GM19455 (cell line): ENCODE measurements at regions not wholly inside any gene's neighbourhood (a gene's known extent, or its start where the extent isn't known, plus 50 kb on each side); places are given as distances from the start of the nearest gene placed in this dataset.
"Not testable (repeated sequence)": the region's sequence is repeated elsewhere in the genome, so short reads cannot be mapped to it uniquely, and the experiment has no call there.

Experiments
- ATAC-seq: cut with Tn5 transposase; IDR thresholded peaks from one replicate; pipeline ENCODE4 v1.9.1; 2021; ENCODE audit not compliant: unreplicated experiment

- ATAC-seq: no peak
Measured at GRCh38 chr15:26033493-26033892, 170.4 kb upstream of the ATP10A start.

GRCh38 chr15:26032162-26032846, 169.2 kb upstream of the ATP10A start:
- ATAC-seq: no peak

- not testable (repeated sequence) for ATAC-seq
Measured at GRCh38 chr15:26029586-26029985, 166.5 kb upstream of the ATP10A start.

- no peak for ATAC-seq
Measured at GRCh38 chr15:26029146-26029545, 166.0 kb upstream of the ATP10A start.

GRCh38 chr15:26028086-26028740, 165.1 kb upstream of the ATP10A start:
- ATAC-seq: no peak

GRCh38 chr15:26026671-26027070, 163.5 kb upstream of the ATP10A start:
- not testable (repeated sequence) for ATAC-seq

GRCh38 chr15:26024241-26024640, 161.1 kb upstream of the ATP10A start:
- ATAC-seq: no peak

- ATAC-seq: no peak
Measured at GRCh38 chr15:26023691-26024090, 160.6 kb upstream of the ATP10A start.

GRCh38 chr15:26023231-26023630, 160.1 kb upstream of the ATP10A start:
- ATAC-seq: no peak

- ATAC-seq: no peak
Measured at GRCh38 chr15:26020871-26021270, 157.7 kb upstream of the ATP10A start.

GRCh38 chr15:26017665-26018064, 154.5 kb upstream of the ATP10A start:
- ATAC-seq: no peak

GRCh38 chr15:26015516-26016075, 152.5 kb upstream of the ATP10A start:
- no peak for ATAC-seq

GRCh38 chr15:26013981-26014380, 150.9 kb upstream of the ATP10A start:
- ATAC-seq: no peak

- ATAC-seq: no peak
Measured at GRCh38 chr15:26011916-26012315, 148.8 kb upstream of the ATP10A start.

GRCh38 chr15:26007151-26007550, 144.0 kb upstream of the ATP10A start:
- ATAC-seq: no peak

- no peak for ATAC-seq
Measured at GRCh38 chr15:26001201-26001600, 138.1 kb upstream of the ATP10A start.

GRCh38 chr15:25993506-25993905, 130.4 kb upstream of the ATP10A start:
- no peak for ATAC-seq

GRCh38 chr15:25990220-25990619, 127.1 kb upstream of the ATP10A start:
- no peak for ATAC-seq

- no peak for ATAC-seq
Measured at GRCh38 chr15:25989327-25989726, 126.2 kb upstream of the ATP10A start.

- not testable (repeated sequence) for ATAC-seq
Measured at GRCh38 chr15:25988716-25989115, 125.6 kb upstream of the ATP10A start.

- ATAC-seq: no peak
Measured at GRCh38 chr15:25987638-25988037, 124.5 kb upstream of the ATP10A start.

- no peak for ATAC-seq
Measured at GRCh38 chr15:25985165-25985564, 122.0 kb upstream of the ATP10A start.
